ENCODE measurements at regions not wholly inside any gene's neighbourhood (a gene's known extent, or its start where the extent isn't known, plus 50 kb on each side); places are given as distances from the start of the nearest gene placed in this dataset.

DNA sequence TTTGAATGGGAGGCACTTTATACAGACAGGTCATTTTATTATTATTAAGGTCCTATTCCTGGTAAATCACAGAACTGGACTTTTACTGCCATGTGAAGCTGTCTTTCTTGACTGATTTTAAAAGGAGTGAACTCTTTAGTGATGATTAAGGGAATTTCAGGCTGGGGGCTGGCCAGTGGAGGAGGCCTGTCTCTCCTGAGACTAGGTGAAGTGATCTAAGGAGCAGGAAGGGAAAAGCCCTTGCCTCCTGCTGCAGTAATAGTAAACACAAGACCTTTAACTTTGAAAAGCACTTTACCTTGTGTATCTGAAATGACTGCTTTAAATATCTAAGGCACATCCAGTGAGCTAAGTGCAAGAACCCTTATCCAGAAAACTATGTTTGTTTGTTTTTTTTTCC lies 118.0 kb upstream of the SPAG17 start:
- TF ChIP-seq ZNF773 (CRISPR knock-in tag; IDR thresholded peaks at IDR 0.05; ENCODE audit: borderline replicate concordance) = no peak
- TF ChIP-seq ZNF326 (CRISPR knock-in tag; IDR thresholded peaks at IDR 0.05; ENCODE audit: borderline replicate concordance) = no peak
- no peak for TF ChIP-seq TSC22D2 (CRISPR knock-in tag; IDR thresholded peaks at IDR 0.05; ENCODE audit: borderline replicate concordance)
- no peak for TF ChIP-seq ETV5 (CRISPR knock-in tag; IDR thresholded peaks at IDR 0.05; ENCODE audit: borderline replicate concordance)
- TF ChIP-seq MYC (CRISPR knock-in tag; IDR thresholded peaks at IDR 0.05; ENCODE audit: borderline replicate concordance) = no peak
- TF ChIP-seq IRX3 (CRISPR knock-in tag; IDR thresholded peaks at IDR 0.05; ENCODE audit: borderline replicate concordance, low read depth) = no peak
- TF ChIP-seq ARNT (IDR thresholded peaks at IDR 0.05) = no peak
- no peak for TF ChIP-seq ZZZ3 (CRISPR knock-in tag; IDR thresholded peaks at IDR 0.05; ENCODE audit: borderline replicate concordance)
- no peak for TF ChIP-seq EED (CRISPR knock-in tag; IDR thresholded peaks at IDR 0.05)
- no peak for TF ChIP-seq ZNF746 (CRISPR knock-in tag; IDR thresholded peaks at IDR 0.05)
- TF ChIP-seq, protein P1, sequence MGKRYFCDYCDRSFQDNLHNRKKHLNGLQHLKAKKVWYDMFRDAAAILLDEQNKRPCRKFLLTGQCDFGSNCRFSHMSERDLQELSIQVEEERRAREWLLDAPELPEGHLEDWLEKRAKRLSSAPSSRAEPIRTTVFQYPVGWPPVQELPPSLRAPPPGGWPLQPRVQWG (CRISPR knock-in tag; IDR thresholded peaks at IDR 0.05; ENCODE audit: borderline replicate concordance, low read depth) = no peak
- TF ChIP-seq ZSCAN12 (CRISPR knock-in tag; IDR thresholded peaks at IDR 0.05) = no peak
- Histone ChIP-seq H3K27me3 (ENCODE audit: control insufficient read depth in 1 of 2, insufficient read depth in 2 of 2, low read length in 2 of 2) (no peaks in the 10 kb centered on the region), H3K27ac (ENCODE audit: extremely low read length, insufficient read depth, low read length) (no peak overlapping the region), H3K4me1 (ENCODE audit: insufficient read depth, low read length) (no peaks in the 10 kb centered on the region), H3K9me3 (ENCODE audit: low read length) (no peaks in the 10 kb centered on the region), H2AFZ (ENCODE audit: low read length) (no peak overlapping the region), H4K20me1 (ENCODE audit: insufficient read depth, low read length) (no peaks in the 10 kb centered on the region), H3K79me2 (ENCODE audit: insufficient read depth, low read length) (no peaks in the 10 kb centered on the region), H3K4me2 (ENCODE audit: low read depth, low read length) (no peak overlapping the region), H3K4me3 (replicated peaks in 1 of 3; ENCODE audit: insufficient read depth in 1 of 3, low read depth in 2 of 3, low read length in 3 of 3) (no peak overlapping the region), H3K36me3 (replicated peaks in 1 of 2; ENCODE audit: control insufficient read depth in 1 of 2, insufficient read depth in 2 of 2, low read length in 2 of 2) (no peaks in the 10 kb centered on the region), H3K9ac (ENCODE audit: insufficient read depth, low read depth, low read length) (no peak overlapping the region)
- ChIA-PET POLR2A (no interaction called here), CTCF (ENCODE audit: low intra/inter-chr PET ratio, low total read pairs) (no interaction called here)
- no peak for ATAC-seq
- no peak for DNase-seq (ENCODE audit: low spot score)
- BruUV-seq (replicated peaks) = no TSS peak
- FAIRE-seq = no peak
- in situ Hi-C loops (cut with HindIII; ENCODE audit: extremely low pct_ligation_motif_present, low pct_unique_long_range_greater_than_20kb) (no loop called here), intact Hi-C loops (cut with micrococcal nuclease; ENCODE audit: unreplicated experiment) (no loop called here)
